HG02852 (cell line): ENCODE measurements at regions not wholly inside any gene's neighbourhood (a gene's known extent, or its start where the extent isn't known, plus 50 kb on each side); places are given as distances from the start of the nearest gene placed in this dataset.
"Not testable (repeated sequence)": the region's sequence is repeated elsewhere in the genome, so short reads cannot be mapped to it uniquely, and the experiment has no call there.

ENCODE experiments used
- ATAC-seq: cut with Tn5 transposase; IDR thresholded peaks from one replicate; pipeline ENCODE4 v1.9.1; 2021; ENCODE audit warnings: mild to moderate bottlenecking, moderate library complexity; ENCODE audit not compliant: unreplicated experiment

- no peak for ATAC-seq
Measured at GRCh38 chr5:108696951-108697715, 50.6 kb upstream of the FER start.

- ATAC-seq = no peak
Measured at GRCh38 chr5:108696407-108696806, 51.3 kb upstream of the FER start.

- no peak for ATAC-seq
Measured at GRCh38 chr5:108688485-108688884, 59.2 kb upstream of the FER start.

GRCh38 chr5:108687595-108688200 lies 60.0 kb upstream of the FER start:
- ATAC-seq = peak; percentile 59

- ATAC-seq = no peak
Measured at GRCh38 chr5:108686676-108687075, 61.0 kb upstream of the FER start.

GRCh38 chr5:108685448-108686216 lies 62.1 kb upstream of the FER start:
- not testable (repeated sequence) for ATAC-seq

- peak; percentile 96 for ATAC-seq
Measured at GRCh38 chr5:108681079-108681921, 66.4 kb upstream of the FER start.

- no peak for ATAC-seq
Measured at GRCh38 chr5:108678091-108678490, 69.6 kb upstream of the FER start.

GRCh38 chr5:108675736-108676135 lies 72.0 kb upstream of the FER start:
- ATAC-seq = no peak

GRCh38 chr5:108672639-108673038 lies 75.1 kb upstream of the FER start:
- no peak for ATAC-seq

GRCh38 chr5:108670591-108671289 lies 77.0 kb upstream of the FER start:
- no peak for ATAC-seq

- no peak for ATAC-seq
Measured at GRCh38 chr5:108669462-108669861, 78.2 kb upstream of the FER start.

GRCh38 chr5:108661590-108662219 lies 86.0 kb upstream of the FER start:
- ATAC-seq = no peak

GRCh38 chr5:108661024-108661423 lies 86.7 kb upstream of the FER start:
- no peak for ATAC-seq

- no peak for ATAC-seq
Measured at GRCh38 chr5:108660291-108660690, 87.4 kb upstream of the FER start.

- no peak for ATAC-seq
Measured at GRCh38 chr5:108659531-108659930, 88.2 kb upstream of the FER start.

GRCh38 chr5:108655750-108656450 lies 91.8 kb upstream of the FER start:
- no peak for ATAC-seq

- ATAC-seq = no peak
Measured at GRCh38 chr5:108654051-108654450, 93.6 kb upstream of the FER start.

- ATAC-seq = no peak
Measured at GRCh38 chr5:108653201-108653600, 94.5 kb upstream of the FER start.
